HepG2 (cell line): ENCODE measurements at regions not wholly inside any gene's neighbourhood (a gene's known extent, or its start where the extent isn't known, plus 50 kb on each side); places are given as distances from the start of the nearest gene placed in this dataset.
A peak's percentile ranks its signal among the peaks of the same experiment; 100 is the strongest.

Source experiments
- CREM ChIP-seq, 2 experiments: sonication (generic) in 1 of 2; formaldehyde crosslinking in 1 of 2; IDR thresholded peaks; 2 replicates each; pipeline versions ENCODE4 v1.4.0 to v1.6.1; 2016 to 2020; ENCODE audit warnings: antibody characterized with exemption in 1 of 2, mild to moderate bottlenecking in 1 of 2, missing genetic modification reagents in 1 of 2
- HOXA7 ChIP-seq: sonication (generic); formaldehyde crosslinking; IDR thresholded peaks from 2 replicates; pipeline ENCODE4 v1.8.1; 2022; ENCODE audit warnings: mild to moderate bottlenecking, missing genetic modification reagents, moderate library complexity
- MEIS2 ChIP-seq: sonication (generic); formaldehyde crosslinking; IDR thresholded peaks from 2 replicates; pipeline ENCODE4 v1.9.0; 2021; ENCODE audit warnings: mild to moderate bottlenecking, missing genetic modification reagents
- MXI1 ChIP-seq: IDR thresholded peaks from 3 replicates; pipeline ENCODE4 v1.6.1; 2012; ENCODE audit warnings: low read depth, low read length, inconsistent platforms, borderline replicate concordance
- NR1H2 ChIP-seq: sonication (generic); formaldehyde crosslinking; IDR thresholded peaks from 2 replicates; pipeline ENCODE4 v1.8.1; 2022; ENCODE audit warnings: low read depth, missing genetic modification reagents, borderline replicate concordance
- SIN3B ChIP-seq: fragments of 150-350 bp; IDR thresholded peaks from 2 replicates; pipeline ENCODE4 v1.6.1; 2014; ENCODE audit warnings: low read length
- TARDBP ChIP-seq: sonication (generic); formaldehyde crosslinking; IDR thresholded peaks from 2 replicates; pipeline ENCODE4 v1.8.0; 2022; ENCODE audit warnings: mild to moderate bottlenecking, missing genetic modification reagents
- TBX2 ChIP-seq: sonication (generic); formaldehyde crosslinking; IDR thresholded peaks from 2 replicates; pipeline ENCODE4 v1.5.0; 2020; ENCODE audit warnings: missing genetic modification reagents, mild to moderate bottlenecking, borderline replicate concordance
- ZFP37 ChIP-seq: sonication (generic); formaldehyde crosslinking; IDR thresholded peaks from 2 replicates; pipeline ENCODE4 v1.4.0; 2020; ENCODE audit warnings: missing genetic modification reagents, borderline replicate concordance
- ZNF274 ChIP-seq: sonication (generic); formaldehyde crosslinking; IDR thresholded peaks from 2 replicates; pipeline ENCODE4 v1.5.1; 2020; ENCODE audit warnings: mild to moderate bottlenecking, missing genetic modification reagents
- ZNF350 ChIP-seq: sonication (generic); formaldehyde crosslinking; IDR thresholded peaks from 2 replicates; pipeline ENCODE4 v1.4.0; 2020; ENCODE audit warnings: mild to moderate bottlenecking, low read depth, missing genetic modification reagents, borderline replicate concordance
- ZNF460 ChIP-seq: sonication (generic); formaldehyde crosslinking; IDR thresholded peaks from 2 replicates; pipeline ENCODE4 v1.5.1; 2020; ENCODE audit warnings: missing genetic modification reagents, mild to moderate bottlenecking, borderline replicate concordance
- ZNF530 ChIP-seq: sonication (generic); formaldehyde crosslinking; IDR thresholded peaks from 2 replicates; pipeline ENCODE4 v1.5.0; 2020; ENCODE audit warnings: low read depth, mild to moderate bottlenecking, missing genetic modification reagents
- ZNF614 ChIP-seq: IDR thresholded peaks from 2 replicates; pipeline ENCODE4 v1.6.1; 2018; ENCODE audit warnings: missing biosample characterization, missing genetic modification reagents, inconsistent platforms, borderline replicate concordance
- ZNF644 ChIP-seq: IDR thresholded peaks from 2 replicates; pipeline ENCODE4 v1.6.1; 2016; ENCODE audit warnings: low read depth
- ZNF75D ChIP-seq: sonication (generic); formaldehyde crosslinking; IDR thresholded peaks from 2 replicates; pipeline ENCODE4 v1.8.1; 2023; ENCODE audit warnings: missing genetic modification reagents, mild to moderate bottlenecking, borderline replicate concordance
- TF ChIP-seq, protein P1 (sequence below): IDR thresholded peaks from 2 replicates; pipeline ENCODE4 v1.6.1; 2018; ENCODE audit warnings: missing genetic modification reagents, mild to moderate bottlenecking, missing compliant biosample characterization
- TF ChIP-seq, protein P2 (sequence below): sonication (generic); formaldehyde crosslinking; IDR thresholded peaks from 2 replicates; pipeline ENCODE4 v1.8.0; 2022; ENCODE audit warnings: mild to moderate bottlenecking, missing genetic modification reagents, borderline replicate concordance
- TF ChIP-seq, protein P3 (sequence below): sonication (generic); formaldehyde crosslinking; IDR thresholded peaks from 2 replicates; pipeline ENCODE4 v1.5.0; 2020; ENCODE audit warnings: missing genetic modification reagents
- TF ChIP-seq, protein P4 (sequence below): sonication (generic); formaldehyde crosslinking; IDR thresholded peaks from 2 replicates; pipeline ENCODE4 v1.4.0; 2020; ENCODE audit warnings: mild to moderate bottlenecking, missing genetic modification reagents

DNA sequence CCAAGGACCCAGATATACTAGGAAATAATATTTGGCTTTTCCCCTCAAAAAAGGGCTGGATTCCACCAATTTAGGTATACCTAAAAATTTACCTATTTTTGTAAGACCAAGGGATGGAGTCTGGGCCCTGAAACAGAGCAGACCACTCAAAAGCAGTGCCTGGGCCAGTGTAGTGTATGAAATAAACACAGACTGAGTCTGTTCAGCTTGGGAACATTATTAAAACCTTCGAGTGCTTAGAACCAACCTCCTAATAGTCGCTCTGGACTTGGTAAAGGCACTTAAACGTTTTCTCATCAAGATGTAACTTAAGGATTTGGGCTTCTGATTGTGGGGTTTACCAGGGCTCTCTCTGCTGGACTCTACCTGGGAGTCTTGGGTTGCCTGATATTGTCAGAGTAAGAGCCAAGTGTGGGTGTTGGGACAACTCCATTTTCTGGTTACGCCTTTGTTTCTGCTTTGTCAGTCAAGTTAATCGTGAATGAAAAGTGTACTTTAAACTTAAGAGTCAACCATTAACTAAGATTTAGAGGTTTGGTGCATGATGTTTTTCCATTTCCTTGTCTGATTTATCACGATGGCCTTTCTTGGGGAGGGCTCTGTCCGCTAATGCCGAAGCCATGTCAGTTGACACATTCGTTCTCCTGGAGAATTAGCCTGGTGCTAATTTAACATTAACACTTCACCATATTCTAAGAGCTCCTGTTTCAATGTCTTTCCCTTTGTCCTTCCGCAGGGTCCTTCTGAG lies 221.0 kb upstream of the TPM1 start (continued):
- TF ChIP-seq ZNF350 (CRISPR knock-in tag) (no peak), SIN3B (no peak), MXI1 (no peak), NR1H2 (no peak), CREM (IDR thresholded peaks at IDR 0.05) (peak; percentile 38; the same call in 1 of the 2 replicates), CREM (CRISPR knock-in tag; IDR thresholded peaks at IDR 0.05) (no peak), HOXA7 (CRISPR knock-in tag) (no peak), ZNF644 (CRISPR knock-in tag) (0 out of 2 replicates have a peak, but pooled peaks have one; percentile 32), TARDBP (CRISPR knock-in tag) (0 out of 2 replicates have a peak, but pooled peaks have one; percentile 20), ZNF274 (no peak), ZNF614 (CRISPR knock-in tag) (0 out of 2 replicates have a peak, but pooled peaks have one; percentile 46), ZNF530 (CRISPR knock-in tag) (no peak), MEIS2 (CRISPR knock-in tag) (no peak), ZFP37 (no peak), ZNF75D (CRISPR knock-in tag) (no peak), TBX2 (CRISPR knock-in tag) (0 out of 2 replicates have a peak, but pooled peaks have one; percentile 18), ZNF460 (CRISPR knock-in tag) (no peak)
- TF ChIP-seq, protein P1, sequence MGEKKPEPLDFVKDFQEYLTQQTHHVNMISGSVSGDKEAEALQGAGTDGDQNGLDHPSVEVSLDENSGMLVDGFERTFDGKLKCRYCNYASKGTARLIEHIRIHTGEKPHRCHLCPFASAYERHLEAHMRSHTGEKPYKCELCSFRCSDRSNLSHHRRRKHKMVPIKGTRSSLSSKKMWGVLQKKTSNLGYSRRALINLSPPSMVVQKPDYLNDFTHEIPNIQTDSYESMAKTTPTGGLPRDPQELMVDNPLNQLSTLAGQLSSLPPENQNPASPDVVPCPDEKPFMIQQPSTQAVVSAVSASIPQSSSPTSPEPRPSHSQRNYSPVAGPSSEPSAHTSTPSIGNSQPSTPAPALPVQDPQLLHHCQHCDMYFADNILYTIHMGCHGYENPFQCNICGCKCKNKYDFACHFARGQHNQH (CRISPR knock-in tag), result no peak
- TF ChIP-seq, protein P2, sequence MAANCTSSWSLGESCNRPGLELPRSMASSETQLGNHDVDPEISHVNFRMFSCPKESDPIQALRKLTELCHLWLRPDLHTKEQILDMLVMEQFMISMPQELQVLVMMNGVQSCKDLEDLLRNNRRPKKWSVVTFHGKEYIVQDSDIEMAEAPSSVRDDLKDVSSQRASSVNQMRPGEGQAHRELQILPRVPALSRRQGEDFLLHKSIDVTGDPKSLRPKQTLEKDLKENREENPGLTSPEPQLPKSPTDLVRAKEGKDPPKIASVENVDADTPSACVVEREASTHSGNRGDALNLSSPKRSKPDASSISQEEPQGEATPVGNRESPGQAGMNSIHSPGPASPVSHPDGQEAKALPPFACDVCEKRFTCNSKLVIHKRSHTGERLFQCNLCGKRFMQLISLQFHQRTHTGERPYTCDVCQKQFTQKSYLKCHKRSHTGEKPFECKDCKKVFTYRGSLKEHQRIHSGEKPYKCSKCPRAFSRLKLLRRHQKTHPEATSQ (CRISPR knock-in tag), result peak; percentile 68; the same call in 1 of the 2 replicates
- TF ChIP-seq, protein P3, sequence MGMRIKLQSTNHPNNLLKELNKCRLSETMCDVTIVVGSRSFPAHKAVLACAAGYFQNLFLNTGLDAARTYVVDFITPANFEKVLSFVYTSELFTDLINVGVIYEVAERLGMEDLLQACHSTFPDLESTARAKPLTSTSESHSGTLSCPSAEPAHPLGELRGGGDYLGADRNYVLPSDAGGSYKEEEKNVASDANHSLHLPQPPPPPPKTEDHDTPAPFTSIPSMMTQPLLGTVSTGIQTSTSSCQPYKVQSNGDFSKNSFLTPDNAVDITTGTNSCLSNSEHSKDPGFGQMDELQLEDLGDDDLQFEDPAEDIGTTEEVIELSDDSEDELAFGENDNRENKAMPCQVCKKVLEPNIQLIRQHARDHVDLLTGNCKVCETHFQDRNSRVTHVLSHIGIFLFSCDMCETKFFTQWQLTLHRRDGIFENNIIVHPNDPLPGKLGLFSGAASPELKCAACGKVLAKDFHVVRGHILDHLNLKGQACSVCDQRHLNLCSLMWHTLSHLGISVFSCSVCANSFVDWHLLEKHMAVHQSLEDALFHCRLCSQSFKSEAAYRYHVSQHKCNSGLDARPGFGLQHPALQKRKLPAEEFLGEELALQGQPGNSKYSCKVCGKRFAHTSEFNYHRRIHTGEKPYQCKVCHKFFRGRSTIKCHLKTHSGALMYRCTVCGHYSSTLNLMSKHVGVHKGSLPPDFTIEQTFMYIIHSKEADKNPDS, result no peak
- TF ChIP-seq, protein P4, sequence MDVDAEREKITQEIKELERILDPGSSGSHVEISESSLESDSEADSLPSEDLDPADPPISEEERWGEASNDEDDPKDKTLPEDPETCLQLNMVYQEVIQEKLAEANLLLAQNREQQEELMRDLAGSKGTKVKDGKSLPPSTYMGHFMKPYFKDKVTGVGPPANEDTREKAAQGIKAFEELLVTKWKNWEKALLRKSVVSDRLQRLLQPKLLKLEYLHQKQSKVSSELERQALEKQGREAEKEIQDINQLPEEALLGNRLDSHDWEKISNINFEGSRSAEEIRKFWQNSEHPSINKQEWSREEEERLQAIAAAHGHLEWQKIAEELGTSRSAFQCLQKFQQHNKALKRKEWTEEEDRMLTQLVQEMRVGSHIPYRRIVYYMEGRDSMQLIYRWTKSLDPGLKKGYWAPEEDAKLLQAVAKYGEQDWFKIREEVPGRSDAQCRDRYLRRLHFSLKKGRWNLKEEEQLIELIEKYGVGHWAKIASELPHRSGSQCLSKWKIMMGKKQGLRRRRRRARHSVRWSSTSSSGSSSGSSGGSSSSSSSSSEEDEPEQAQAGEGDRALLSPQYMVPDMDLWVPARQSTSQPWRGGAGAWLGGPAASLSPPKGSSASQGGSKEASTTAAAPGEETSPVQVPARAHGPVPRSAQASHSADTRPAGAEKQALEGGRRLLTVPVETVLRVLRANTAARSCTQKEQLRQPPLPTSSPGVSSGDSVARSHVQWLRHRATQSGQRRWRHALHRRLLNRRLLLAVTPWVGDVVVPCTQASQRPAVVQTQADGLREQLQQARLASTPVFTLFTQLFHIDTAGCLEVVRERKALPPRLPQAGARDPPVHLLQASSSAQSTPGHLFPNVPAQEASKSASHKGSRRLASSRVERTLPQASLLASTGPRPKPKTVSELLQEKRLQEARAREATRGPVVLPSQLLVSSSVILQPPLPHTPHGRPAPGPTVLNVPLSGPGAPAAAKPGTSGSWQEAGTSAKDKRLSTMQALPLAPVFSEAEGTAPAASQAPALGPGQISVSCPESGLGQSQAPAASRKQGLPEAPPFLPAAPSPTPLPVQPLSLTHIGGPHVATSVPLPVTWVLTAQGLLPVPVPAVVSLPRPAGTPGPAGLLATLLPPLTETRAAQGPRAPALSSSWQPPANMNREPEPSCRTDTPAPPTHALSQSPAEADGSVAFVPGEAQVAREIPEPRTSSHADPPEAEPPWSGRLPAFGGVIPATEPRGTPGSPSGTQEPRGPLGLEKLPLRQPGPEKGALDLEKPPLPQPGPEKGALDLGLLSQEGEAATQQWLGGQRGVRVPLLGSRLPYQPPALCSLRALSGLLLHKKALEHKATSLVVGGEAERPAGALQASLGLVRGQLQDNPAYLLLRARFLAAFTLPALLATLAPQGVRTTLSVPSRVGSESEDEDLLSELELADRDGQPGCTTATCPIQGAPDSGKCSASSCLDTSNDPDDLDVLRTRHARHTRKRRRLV (CRISPR knock-in tag), result no peak
